Ovary (tissue), 3 donors: ENCODE measurements at regions not wholly inside any gene's neighbourhood (a gene's known extent, or its start where the extent isn't known, plus 50 kb on each side); places are given as distances from the start of the nearest gene placed in this dataset.

ENCODE experiments used
- POLR2A ChIP-seq: fragments of 450-650 bp; IDR thresholded peaks from one replicate; pipeline ENCODE4 v1.6.1; 2017; ENCODE audit warnings: antibody characterized with exemption, mild to moderate bottlenecking, moderate library complexity
- TF ChIP-seq, protein P1 (sequence below), 3 donors: fragments of 450-650 bp in 2 of 3; fragments of 200-600 bp in 1 of 3; IDR thresholded peaks; one replicate each; pipeline versions ENCODE4 v1.5.1 to v1.8.0; 2016 to 2022; ENCODE audit warnings: antibody characterized with exemption in 3 of 3, mild to moderate bottlenecking in 1 of 3
- donor health status: DM: no; HTN: no; CAD: no.

DNA sequence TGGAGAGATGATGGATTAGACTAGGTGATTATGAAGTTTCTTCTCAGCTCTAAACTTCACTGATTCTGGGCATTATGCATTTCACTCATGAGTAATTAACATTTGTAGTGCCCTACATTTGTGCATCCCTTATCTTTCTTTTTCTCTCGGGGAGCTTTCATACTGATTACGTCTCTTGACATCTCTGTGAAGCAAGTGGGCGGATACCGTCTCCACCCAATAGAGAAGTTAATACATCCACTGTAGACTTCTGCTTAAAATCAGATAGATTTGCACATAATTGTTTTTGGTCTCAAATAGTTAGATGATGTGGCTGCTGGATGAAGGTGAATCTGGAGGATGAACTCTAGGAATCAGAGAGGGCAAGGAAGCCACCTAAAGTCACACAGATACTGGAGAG lies 653.6 kb upstream of the EEF2KMT start:
- no peak for TF ChIP-seq POLR2A
- TF ChIP-seq, protein P1, sequence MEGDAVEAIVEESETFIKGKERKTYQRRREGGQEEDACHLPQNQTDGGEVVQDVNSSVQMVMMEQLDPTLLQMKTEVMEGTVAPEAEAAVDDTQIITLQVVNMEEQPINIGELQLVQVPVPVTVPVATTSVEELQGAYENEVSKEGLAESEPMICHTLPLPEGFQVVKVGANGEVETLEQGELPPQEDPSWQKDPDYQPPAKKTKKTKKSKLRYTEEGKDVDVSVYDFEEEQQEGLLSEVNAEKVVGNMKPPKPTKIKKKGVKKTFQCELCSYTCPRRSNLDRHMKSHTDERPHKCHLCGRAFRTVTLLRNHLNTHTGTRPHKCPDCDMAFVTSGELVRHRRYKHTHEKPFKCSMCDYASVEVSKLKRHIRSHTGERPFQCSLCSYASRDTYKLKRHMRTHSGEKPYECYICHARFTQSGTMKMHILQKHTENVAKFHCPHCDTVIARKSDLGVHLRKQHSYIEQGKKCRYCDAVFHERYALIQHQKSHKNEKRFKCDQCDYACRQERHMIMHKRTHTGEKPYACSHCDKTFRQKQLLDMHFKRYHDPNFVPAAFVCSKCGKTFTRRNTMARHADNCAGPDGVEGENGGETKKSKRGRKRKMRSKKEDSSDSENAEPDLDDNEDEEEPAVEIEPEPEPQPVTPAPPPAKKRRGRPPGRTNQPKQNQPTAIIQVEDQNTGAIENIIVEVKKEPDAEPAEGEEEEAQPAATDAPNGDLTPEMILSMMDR (IDR thresholded peaks at IDR 0.05) = no peak
